ENCODE measurements at regions not wholly inside any gene's neighbourhood (a gene's known extent, or its start where the extent isn't known, plus 50 kb on each side); places are given as distances from the start of the nearest gene placed in this dataset.

GRCh38 chr5:25448190-25448621 lies 803.4 kb upstream of the CDH10 start:
- TF ChIP-seq CTCF (conservative IDR thresholded peaks at IDR 0.05 in 1 of 2, IDR thresholded peaks at IDR 0.05 in 1 of 2; ENCODE audit: extremely low read depth in 1 of 2, insufficient read depth in 1 of 2, low read depth in 1 of 2, low read length in 2 of 2) (no peak), EZH2 (IDR thresholded peaks at IDR 0.05; ENCODE audit: borderline replicate concordance, low read length) (no peak)

Measured in mammary epithelial cell (primary cell).